HEK293T (cell line): ENCODE measurements at regions not wholly inside any gene's neighbourhood (a gene's known extent, or its start where the extent isn't known, plus 50 kb on each side); places are given as distances from the start of the nearest gene placed in this dataset.

Source experiments
- FOXK2 ChIP-seq: fragments of 450-650 bp; IDR thresholded peaks from 2 replicates; pipeline ENCODE4 v1.6.1; 2016; ENCODE audit warnings: mild to moderate bottlenecking
- TF ChIP-seq, protein P1 (sequence below): fragments of 450-650 bp; IDR thresholded peaks from 2 replicates; pipeline ENCODE4 v1.6.1; 2016

DNA sequence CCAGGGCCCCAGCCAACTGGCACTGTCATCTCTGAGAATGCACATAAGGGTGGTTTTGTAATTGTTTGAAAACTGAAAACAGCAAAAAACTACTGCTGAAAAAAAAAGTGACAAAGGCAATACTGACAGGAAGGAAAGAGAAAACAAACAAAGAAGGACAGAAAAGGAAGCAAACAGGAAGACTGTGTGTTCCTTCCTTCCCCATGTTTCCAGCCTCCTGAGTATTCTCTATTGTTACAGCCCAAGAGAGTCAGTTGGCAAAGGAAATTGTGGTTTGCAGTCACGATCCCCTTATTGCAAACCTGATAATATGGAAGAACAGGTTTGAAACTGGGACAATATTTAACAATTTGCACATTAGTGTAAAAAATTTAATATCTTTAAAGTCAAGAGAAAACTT is 1177.6 kb downstream of the PLA2G4A start:
- no peak for TF ChIP-seq FOXK2
- TF ChIP-seq, protein P1, sequence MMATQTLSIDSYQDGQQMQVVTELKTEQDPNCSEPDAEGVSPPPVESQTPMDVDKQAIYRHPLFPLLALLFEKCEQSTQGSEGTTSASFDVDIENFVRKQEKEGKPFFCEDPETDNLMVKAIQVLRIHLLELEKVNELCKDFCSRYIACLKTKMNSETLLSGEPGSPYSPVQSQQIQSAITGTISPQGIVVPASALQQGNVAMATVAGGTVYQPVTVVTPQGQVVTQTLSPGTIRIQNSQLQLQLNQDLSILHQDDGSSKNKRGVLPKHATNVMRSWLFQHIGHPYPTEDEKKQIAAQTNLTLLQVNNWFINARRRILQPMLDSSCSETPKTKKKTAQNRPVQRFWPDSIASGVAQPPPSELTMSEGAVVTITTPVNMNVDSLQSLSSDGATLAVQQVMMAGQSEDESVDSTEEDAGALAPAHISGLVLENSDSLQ, result no peak
